Panc1 (cell line): ENCODE measurements at regions not wholly inside any gene's neighbourhood (a gene's known extent, or its start where the extent isn't known, plus 50 kb on each side); places are given as distances from the start of the nearest gene placed in this dataset.

Source experiments
- CTCF ChIP-seq: fragments of 450-650 bp; IDR thresholded peaks from 2 replicates; pipeline ENCODE4 v1.5.1; 2017; ENCODE audit warnings: mild to moderate bottlenecking
- POLR2AphosphoS5 ChIP-seq: IDR thresholded peaks from 2 replicates; pipeline ENCODE4 v1.6.1; 2012; ENCODE audit warnings: mild to moderate bottlenecking, low read depth, low read length, moderate library complexity
- REST ChIP-seq, 2 experiments: IDR thresholded peaks; 2 replicates each; pipeline ENCODE4 v1.6.1; 2011 to 2012; ENCODE audit warnings: low read depth in 2 of 2, control low read depth in 1 of 2, low read length in 1 of 2, mild to moderate bottlenecking in 1 of 2, moderate library complexity in 1 of 2; ENCODE audit not compliant: insufficient read depth in 1 of 2
- SIN3A ChIP-seq: IDR thresholded peaks from 2 replicates; pipeline ENCODE4 v1.6.1; 2012; ENCODE audit warnings: low read depth, mild to moderate bottlenecking, low read length, moderate library complexity, borderline replicate concordance; ENCODE audit not compliant: insufficient read depth
- TCF7L2 ChIP-seq: IDR thresholded peaks from 2 replicates; pipeline ENCODE4 v1.6.1; 2011; ENCODE audit warnings: mild to moderate bottlenecking, low read depth, low read length, inconsistent platforms

GRCh38 chr2:155020246-155020645, 321.8 kb downstream of the KCNJ3 start:
- no peak for TF ChIP-seq CTCF
- no peak for TF ChIP-seq POLR2AphosphoS5
- TF ChIP-seq TCF7L2, result no peak
- no peak for TF ChIP-seq REST (IDR thresholded peaks at IDR 0.05; ENCODE audit: insufficient read depth in 1 of 2, low read depth in 2 of 2, low read length in 1 of 2)
- no peak for TF ChIP-seq SIN3A
